GM21515 (cell line): ENCODE measurements at regions not wholly inside any gene's neighbourhood (a gene's known extent, or its start where the extent isn't known, plus 50 kb on each side); places are given as distances from the start of the nearest gene placed in this dataset.

ENCODE experiments used
- ATAC-seq: cut with Tn5 transposase; IDR thresholded peaks from one replicate; pipeline ENCODE4 v1.9.1; 2021; ENCODE audit not compliant: unreplicated experiment

- no peak for ATAC-seq
Measured at GRCh38 chr1:164240081-164240480, 318.9 kb upstream of the PBX1 start.

GRCh38 chr1:164250365-164250764, 308.6 kb upstream of the PBX1 start:
- no peak for ATAC-seq

GRCh38 chr1:164256456-164256855, 302.5 kb upstream of the PBX1 start:
- ATAC-seq: no peak

- no peak for ATAC-seq
Measured at GRCh38 chr1:164261691-164262240, 297.2 kb upstream of the PBX1 start.

GRCh38 chr1:164263540-164263939, 295.4 kb upstream of the PBX1 start:
- no peak for ATAC-seq

- no peak for ATAC-seq
Measured at GRCh38 chr1:164265232-164265631, 293.8 kb upstream of the PBX1 start.

- ATAC-seq: no peak
Measured at GRCh38 chr1:164272156-164272555, 286.8 kb upstream of the PBX1 start.

GRCh38 chr1:164296172-164296571, 262.8 kb upstream of the PBX1 start:
- no peak for ATAC-seq

GRCh38 chr1:164308101-164308500, 250.9 kb upstream of the PBX1 start:
- ATAC-seq: no peak

GRCh38 chr1:164310166-164310565, 248.8 kb upstream of the PBX1 start:
- ATAC-seq: no peak

GRCh38 chr1:164311377-164311776, 247.6 kb upstream of the PBX1 start:
- no peak for ATAC-seq

- no peak for ATAC-seq
Measured at GRCh38 chr1:164320790-164321731, 237.9 kb upstream of the PBX1 start.

GRCh38 chr1:164325786-164326185, 233.2 kb upstream of the PBX1 start:
- ATAC-seq: no peak

- no peak for ATAC-seq
Measured at GRCh38 chr1:164333387-164333786, 225.6 kb upstream of the PBX1 start.

- no peak for ATAC-seq
Measured at GRCh38 chr1:164337394-164337793, 221.6 kb upstream of the PBX1 start.

GRCh38 chr1:164337885-164338284, 221.1 kb upstream of the PBX1 start:
- no peak for ATAC-seq

GRCh38 chr1:164343189-164343588, 215.8 kb upstream of the PBX1 start:
- ATAC-seq: no peak

- no peak for ATAC-seq
Measured at GRCh38 chr1:164347980-164348379, 211.0 kb upstream of the PBX1 start.

GRCh38 chr1:164356511-164356910, 202.5 kb upstream of the PBX1 start:
- ATAC-seq: no peak

GRCh38 chr1:164360265-164360664, 198.7 kb upstream of the PBX1 start:
- ATAC-seq: no peak

GRCh38 chr1:164361927-164362326, 197.1 kb upstream of the PBX1 start:
- ATAC-seq: no peak

- ATAC-seq: no peak
Measured at GRCh38 chr1:164363980-164364379, 195.0 kb upstream of the PBX1 start.

- ATAC-seq: no peak
Measured at GRCh38 chr1:164366014-164366413, 193.0 kb upstream of the PBX1 start.
